ENCODE measurements at regions not wholly inside any gene's neighbourhood (a gene's known extent, or its start where the extent isn't known, plus 50 kb on each side); places are given as distances from the start of the nearest gene placed in this dataset.

GRCh38 chr5:156200938-156201787, 125.8 kb upstream of the SGCD start:
- Histone ChIP-seq H4K20me1 (ENCODE audit: insufficient read depth) (no peaks in the 10 kb centered on the region), H3K9me3 (ENCODE audit: control insufficient read depth in 1 of 2, insufficient read depth in 1 of 2, low read depth in 1 of 2, low read length in 2 of 2) (peaks cover 0 to 9% of the 10 kb centered on the region in 2 experiments; a peak in 2 of 4 replicates), H3K4me1 (ENCODE audit: control insufficient read depth in 1 of 2, insufficient read depth in 2 of 2, low read length in 2 of 2) (no peaks in the 10 kb centered on the region), H3K9me2 (ENCODE audit: insufficient read depth) (no peaks in the 10 kb centered on the region), H2AFZ (ENCODE audit: low read depth, low read length, poor library complexity, severe bottlenecking) (no peak overlapping the region), H3K9ac (ENCODE audit: low read length) (no peak overlapping the region), H3K27ac (ENCODE audit: low read depth, low read length) (no peak overlapping the region), H3K79me2 (ENCODE audit: insufficient read depth, low read length) (no peaks in the 10 kb centered on the region), H3K4me2 (ENCODE audit: low read length) (no peak overlapping the region), H3K36me3 (ENCODE audit: control insufficient read depth in 1 of 2, insufficient read depth in 2 of 2, low read length in 2 of 2) (no peaks in the 10 kb centered on the region), H3K27me3 (ENCODE audit: insufficient read depth, low read length) (no peaks in the 10 kb centered on the region), H3K4me3 (replicated peaks in 1 of 2; ENCODE audit: low read depth in 1 of 2, low read length in 2 of 2) (no peak overlapping the region)
- ATAC-seq = no peak
- intact Hi-C loops (cut with micrococcal nuclease) = no loop called here
- BruUV-seq (replicated peaks) = no TSS peak
- RAD21 ChIA-PET (ENCODE audit: low non-redundant PET in 1 of 2, low total read pairs in 2 of 2, uncharacterized antibody in 2 of 2, unreplicated experiment in 2 of 2) = no interaction called here
- no peak for DNase-seq (ENCODE audit: low read depth, low spot score)
- POLR2A ChIA-PET = no interaction called here
- TF ChIP-seq, protein P1, sequence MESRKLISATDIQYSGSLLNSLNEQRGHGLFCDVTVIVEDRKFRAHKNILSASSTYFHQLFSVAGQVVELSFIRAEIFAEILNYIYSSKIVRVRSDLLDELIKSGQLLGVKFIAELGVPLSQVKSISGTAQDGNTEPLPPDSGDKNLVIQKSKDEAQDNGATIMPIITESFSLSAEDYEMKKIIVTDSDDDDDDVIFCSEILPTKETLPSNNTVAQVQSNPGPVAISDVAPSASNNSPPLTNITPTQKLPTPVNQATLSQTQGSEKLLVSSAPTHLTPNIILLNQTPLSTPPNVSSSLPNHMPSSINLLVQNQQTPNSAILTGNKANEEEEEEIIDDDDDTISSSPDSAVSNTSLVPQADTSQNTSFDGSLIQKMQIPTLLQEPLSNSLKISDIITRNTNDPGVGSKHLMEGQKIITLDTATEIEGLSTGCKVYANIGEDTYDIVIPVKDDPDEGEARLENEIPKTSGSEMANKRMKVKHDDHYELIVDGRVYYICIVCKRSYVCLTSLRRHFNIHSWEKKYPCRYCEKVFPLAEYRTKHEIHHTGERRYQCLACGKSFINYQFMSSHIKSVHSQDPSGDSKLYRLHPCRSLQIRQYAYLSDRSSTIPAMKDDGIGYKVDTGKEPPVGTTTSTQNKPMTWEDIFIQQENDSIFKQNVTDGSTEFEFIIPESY (IDR thresholded peaks at IDR 0.05; ENCODE audit: extremely low read depth, insufficient replicate concordance, low read length) = no peak
- TF ChIP-seq POLR2A (IDR thresholded peaks at IDR 0.05; ENCODE audit: borderline replicate concordance, extremely low read depth, insufficient read depth, insufficient read length) (no peak), SIN3A (IDR thresholded peaks at IDR 0.05; ENCODE audit: low read depth) (no peak), POLR2AphosphoS5 (IDR thresholded peaks at IDR 0.05; ENCODE audit: low read depth, low read length) (no peak), SP1 (IDR thresholded peaks at IDR 0.05; ENCODE audit: low read depth) (no peak), ZFX (IDR thresholded peaks at IDR 0.05) (no peak), FOSL1 (IDR thresholded peaks at IDR 0.05; ENCODE audit: low read depth) (no peak), EZH2 (IDR thresholded peaks at IDR 0.05) (no peak)
- TF ChIP-seq, protein P2, sequence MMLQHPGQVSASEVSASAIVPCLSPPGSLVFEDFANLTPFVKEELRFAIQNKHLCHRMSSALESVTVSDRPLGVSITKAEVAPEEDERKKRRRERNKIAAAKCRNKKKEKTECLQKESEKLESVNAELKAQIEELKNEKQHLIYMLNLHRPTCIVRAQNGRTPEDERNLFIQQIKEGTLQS (IDR thresholded peaks at IDR 0.05) = no peak
- TF ChIP-seq, protein P3, sequence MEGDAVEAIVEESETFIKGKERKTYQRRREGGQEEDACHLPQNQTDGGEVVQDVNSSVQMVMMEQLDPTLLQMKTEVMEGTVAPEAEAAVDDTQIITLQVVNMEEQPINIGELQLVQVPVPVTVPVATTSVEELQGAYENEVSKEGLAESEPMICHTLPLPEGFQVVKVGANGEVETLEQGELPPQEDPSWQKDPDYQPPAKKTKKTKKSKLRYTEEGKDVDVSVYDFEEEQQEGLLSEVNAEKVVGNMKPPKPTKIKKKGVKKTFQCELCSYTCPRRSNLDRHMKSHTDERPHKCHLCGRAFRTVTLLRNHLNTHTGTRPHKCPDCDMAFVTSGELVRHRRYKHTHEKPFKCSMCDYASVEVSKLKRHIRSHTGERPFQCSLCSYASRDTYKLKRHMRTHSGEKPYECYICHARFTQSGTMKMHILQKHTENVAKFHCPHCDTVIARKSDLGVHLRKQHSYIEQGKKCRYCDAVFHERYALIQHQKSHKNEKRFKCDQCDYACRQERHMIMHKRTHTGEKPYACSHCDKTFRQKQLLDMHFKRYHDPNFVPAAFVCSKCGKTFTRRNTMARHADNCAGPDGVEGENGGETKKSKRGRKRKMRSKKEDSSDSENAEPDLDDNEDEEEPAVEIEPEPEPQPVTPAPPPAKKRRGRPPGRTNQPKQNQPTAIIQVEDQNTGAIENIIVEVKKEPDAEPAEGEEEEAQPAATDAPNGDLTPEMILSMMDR (IDR thresholded peaks at IDR 0.05 in 2 of 3, conservative IDR thresholded peaks at IDR 0.05 in 1 of 3; ENCODE audit: borderline replicate concordance in 1 of 3, insufficient read depth in 1 of 3, low read depth in 2 of 3, low read length in 2 of 3) = no peak
- CTCF ChIA-PET = no interaction called here
